ENCODE measurements at regions not wholly inside any gene's neighbourhood (a gene's known extent, or its start where the extent isn't known, plus 50 kb on each side); places are given as distances from the start of the nearest gene placed in this dataset.
"Not testable (repeated sequence)": the region's sequence is repeated elsewhere in the genome, so short reads cannot be mapped to it uniquely, and the experiment has no call there.

GRCh38 chr1:9444532-9444931, 94.7 kb upstream of the SLC25A33 start:
- H3K36me3 Mint-ChIP-seq (ENCODE audit: insufficient read depth in 1 of 3, low read depth in 3 of 3): no peaks in the 10 kb centered on the region
- H3K9ac ChIP-seq (ENCODE audit: extremely low read depth, insufficient read length, low read length): no peak overlapping the region

GRCh38 chr1:9445081-9445480, 94.2 kb upstream of the SLC25A33 start:
- not testable (repeated sequence) for H3K9me3 Mint-ChIP-seq; H2BK12ac ChIP-seq (ENCODE audit: insufficient read length, low read depth, low read length); H2AFZ ChIP-seq (ENCODE audit: low read length); H2AK5ac ChIP-seq (ENCODE audit: insufficient read length, low read length); H3K4me2 ChIP-seq (ENCODE audit: insufficient read depth, insufficient read length, low read length); H3K79me1 ChIP-seq (ENCODE audit: insufficient read depth, low read depth, low read length, poor library complexity, severe bottlenecking); H2BK20ac ChIP-seq (ENCODE audit: low read depth, low read length, poor library complexity, severe bottlenecking); H2BK15ac ChIP-seq (ENCODE audit: low read depth, low read length); H2BK5ac ChIP-seq (ENCODE audit: insufficient read length, low read length); H3K9ac ChIP-seq (ENCODE audit: extremely low read depth, insufficient read length, low read length); H3T11ph ChIP-seq (ENCODE audit: low read length); H3K27me3 ChIP-seq (ENCODE audit: insufficient read depth, low read length); H3K27me3 Mint-ChIP-seq (ENCODE audit: low read depth); H3K4me1 ChIP-seq (ENCODE audit: insufficient read depth, low read length); H3K14ac ChIP-seq (ENCODE audit: insufficient read depth, low read length); H4K8ac ChIP-seq (replicated peaks; ENCODE audit: insufficient read length, low read depth, low read length); H2BK120ac ChIP-seq (ENCODE audit: low read depth, low read length, poor library complexity, severe bottlenecking); H3K4ac ChIP-seq (ENCODE audit: low read depth, low read length); H3K36me3 Mint-ChIP-seq (ENCODE audit: insufficient read depth in 1 of 3, low read depth in 3 of 3); H3K4me3 Mint-ChIP-seq; H4K91ac ChIP-seq (ENCODE audit: insufficient read length, low read depth, low read length); H3K56ac ChIP-seq (ENCODE audit: insufficient read length, low read depth, low read length); H3K23me2 ChIP-seq (ENCODE audit: insufficient read length, low read depth, low read length, poor library complexity, severe bottlenecking); H3K18ac ChIP-seq (ENCODE audit: insufficient read length, low read depth, low read length); DNase-seq; H3K23ac ChIP-seq (ENCODE audit: insufficient read length, low read depth, low read length); H3K27ac ChIP-seq (ENCODE audit: insufficient read length, low read depth, low read length); H3K9me3 ChIP-seq (ENCODE audit: control insufficient read depth, low read depth, low read length); H3K79me2 ChIP-seq (ENCODE audit: insufficient read depth, low read length); H3K27ac Mint-ChIP-seq; H4K5ac ChIP-seq (ENCODE audit: insufficient read length, low read depth, low read length); H4K20me1 ChIP-seq (ENCODE audit: control insufficient read depth, insufficient read depth, insufficient read length)
- peaks cover 14 to 19% of the 10 kb centered on the region in 2 experiments for H3K4me1 Mint-ChIP-seq
- no CpG with 5 or more reads among the region's 10 CpGs for WGBS (ENCODE audit: extremely low coverage, insufficient read length, low lambda C conversion rate)

More at GRCh38 chr1:9444532-9444931, 94.7 kb upstream of the SLC25A33 start:
- Histone ChIP-seq H2AK5ac (ENCODE audit: insufficient read length, low read length) (no peak overlapping the region), H3K56ac (ENCODE audit: insufficient read length, low read depth, low read length) (no peak overlapping the region), H2BK20ac (ENCODE audit: low read depth, low read length, poor library complexity, severe bottlenecking) (no peak overlapping the region), H2BK120ac (ENCODE audit: low read depth, low read length, poor library complexity, severe bottlenecking) (no peak overlapping the region), H3K23me2 (ENCODE audit: insufficient read length, low read depth, low read length, poor library complexity, severe bottlenecking) (no peaks in the 10 kb centered on the region), H4K5ac (ENCODE audit: insufficient read length, low read depth, low read length) (no peak overlapping the region), H4K8ac (replicated peaks; ENCODE audit: insufficient read length, low read depth, low read length) (no peak overlapping the region), H3K27ac (ENCODE audit: insufficient read length, low read depth, low read length) (no peak overlapping the region), H3K27me3 (ENCODE audit: insufficient read depth, low read length) (no peaks in the 10 kb centered on the region), H3K14ac (ENCODE audit: insufficient read depth, low read length) (no peak overlapping the region), H4K20me1 (ENCODE audit: control insufficient read depth, insufficient read depth, insufficient read length) (no peaks in the 10 kb centered on the region), H3K4me2 (ENCODE audit: insufficient read depth, insufficient read length, low read length) (no peak overlapping the region), H3K79me2 (ENCODE audit: insufficient read depth, low read length) (no peaks in the 10 kb centered on the region), H2AFZ (ENCODE audit: low read length) (no peak overlapping the region), H4K91ac (ENCODE audit: insufficient read length, low read depth, low read length) (no peak overlapping the region), H3K79me1 (ENCODE audit: insufficient read depth, low read depth, low read length, poor library complexity, severe bottlenecking) (no peaks in the 10 kb centered on the region), H2BK5ac (ENCODE audit: insufficient read length, low read length) (no peak overlapping the region), H3K9me3 (ENCODE audit: control insufficient read depth, low read depth, low read length) (no peaks in the 10 kb centered on the region), H3K4ac (ENCODE audit: low read depth, low read length) (no peak overlapping the region), H2BK15ac (ENCODE audit: low read depth, low read length) (no peak overlapping the region), H2BK12ac (ENCODE audit: insufficient read length, low read depth, low read length) (no peak overlapping the region), H3K18ac (ENCODE audit: insufficient read length, low read depth, low read length) (no peak overlapping the region), H3K4me1 (ENCODE audit: insufficient read depth, low read length) (no peaks in the 10 kb centered on the region), H3T11ph (ENCODE audit: low read length) (no peak overlapping the region), H3K23ac (ENCODE audit: insufficient read length, low read depth, low read length) (no peak overlapping the region)
- no CpG with 5 or more reads among the region's 12 CpGs for WGBS (ENCODE audit: extremely low coverage, insufficient read length, low lambda C conversion rate)
- Mint-ChIP-seq H3K4me1 (peaks cover 14 to 19% of the 10 kb centered on the region in 2 experiments), H3K27ac (no peak overlapping the region), H3K9me3 (no peaks in the 10 kb centered on the region), H3K4me3 (no peak overlapping the region), H3K27me3 (ENCODE audit: low read depth) (peaks cover 6% of the 10 kb centered on the region)
- no peak for DNase-seq
- no peak for TF ChIP-seq CTCF (conservative IDR thresholded peaks at IDR 0.05)

Data from H9 (cell line).